ENCODE measurements at regions not wholly inside any gene's neighbourhood (a gene's known extent, or its start where the extent isn't known, plus 50 kb on each side); places are given as distances from the start of the nearest gene placed in this dataset.

DNA sequence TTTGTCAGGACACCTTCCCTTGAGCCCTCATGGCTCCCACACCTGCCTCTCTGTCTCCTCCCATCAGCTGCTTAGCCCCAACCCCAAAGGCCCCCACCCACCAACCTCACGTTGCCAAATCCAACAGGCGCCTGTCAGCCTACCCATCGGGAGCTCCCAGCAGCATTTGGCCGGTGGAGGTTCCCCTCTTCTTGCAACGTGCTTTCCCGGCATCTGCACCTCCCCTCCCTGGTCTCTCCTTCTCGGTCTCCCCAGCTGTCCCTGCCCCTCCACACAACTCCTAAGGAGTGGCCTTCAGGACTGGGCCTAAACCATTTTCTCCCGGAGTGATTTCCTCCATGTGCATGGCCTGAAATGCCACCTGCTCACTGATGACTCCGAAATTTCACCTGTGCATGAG is 71.9 kb downstream of the KLHDC7A start (continued):
- TF ChIP-seq RAD21 (CRISPR knock-in tag; conservative IDR thresholded peaks at IDR 0.05 in 1 of 2, IDR thresholded peaks at IDR 0.05 in 1 of 2) (no peak), BCLAF1 (IDR thresholded peaks at IDR 0.05; ENCODE audit: borderline replicate concordance in 1 of 2, control insufficient read depth in 1 of 2, low read depth in 2 of 2, low read length in 1 of 2) (no peak), CLOCK (CRISPR knock-in tag; IDR thresholded peaks at IDR 0.05; ENCODE audit: borderline replicate concordance) (no peak)

GRCh38 chr1:18553388-18553787 is 72.7 kb downstream of the KLHDC7A start:
- ChIA-PET POLR2A (interaction anchor here (0.6 to 1.0 kb wide), 2 partner anchors 10 to 140 kb away, joined by 3 to 5 read pairs; no protein-coding TSS in a partner anchor), CTCF (ENCODE audit: low intra/inter-chr PET ratio) (no interaction called here)
- Histone ChIP-seq H3K27ac (ENCODE audit: extremely low read depth, low read depth, low read length) (no peak overlapping the region), H3K27me3 (ENCODE audit: control insufficient read depth in 2 of 2, insufficient read depth in 2 of 2, low read length in 2 of 2) (peaks cover 12 to 69% of the 10 kb centered on the region in 2 experiments; a peak in 4 of 5 replicates), H2AFZ (ENCODE audit: low read depth, low read length) (no peak overlapping the region), H3K4me3 (no peak overlapping the region), H3K79me2 (ENCODE audit: control insufficient read depth, insufficient read depth, low read length) (no peaks in the 10 kb centered on the region), H3K4me2 (ENCODE audit: insufficient read depth, low read length) (no peak overlapping the region), H4K20me1 (replicated peaks; ENCODE audit: control insufficient read depth, insufficient read depth, low read length) (peaks cover 15% of the 10 kb centered on the region; the same call in 1 of the 2 replicates), H3K36me3 (ENCODE audit: control insufficient read depth, insufficient read depth, low read length) (no peaks in the 10 kb centered on the region), H3K4me1 (replicated peaks in 1 of 2; ENCODE audit: control insufficient read depth in 2 of 2, insufficient read depth in 2 of 2, low read length in 2 of 2) (no peaks in the 10 kb centered on the region), H3K9ac (ENCODE audit: insufficient read depth in 1 of 2, low read depth in 2 of 2, low read length in 2 of 2) (no peak overlapping the region), H3K9me3 (replicated peaks; ENCODE audit: control insufficient read depth, insufficient read depth, low read depth, low read length) (no peaks in the 10 kb centered on the region), H3K9me1 (ENCODE audit: control insufficient read depth, insufficient read depth, low read length) (no peaks in the 10 kb centered on the region)
- DNase-seq (ENCODE audit: extremely low read depth in 1 of 4, low spot score in 3 of 4) (no peak), ATAC-seq (no peak), FAIRE-seq (no peak)
- 0% methylated on average over 11 of the region's 11 CpGs for WGBS (ENCODE audit: insufficient coverage, low coverage, missing lambda C conversion rate)
- in situ Hi-C loops (cut with MboI) (no loop called here), intact Hi-C loops (cut with micrococcal nuclease) (no loop called here)
- no TSS peak for BruUV-seq (replicated peaks)
- no peak for TF ChIP-seq COPS2 (conservative IDR thresholded peaks at IDR 0.05)
- TF ChIP-seq RBFOX2 (IDR thresholded peaks at IDR 0.05; ENCODE audit: low read depth, low read length), result no peak
- no peak for TF ChIP-seq KLF10 (CRISPR knock-in tag; IDR thresholded peaks at IDR 0.05)
- TF ChIP-seq BDP1 (IDR thresholded peaks at IDR 0.05; ENCODE audit: insufficient read depth, insufficient read length), result no peak
- TF ChIP-seq, protein P1, sequence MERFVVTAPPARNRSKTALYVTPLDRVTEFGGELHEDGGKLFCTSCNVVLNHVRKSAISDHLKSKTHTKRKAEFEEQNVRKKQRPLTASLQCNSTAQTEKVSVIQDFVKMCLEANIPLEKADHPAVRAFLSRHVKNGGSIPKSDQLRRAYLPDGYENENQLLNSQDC (CRISPR knock-in tag; IDR thresholded peaks at IDR 0.05), result no peak
